Liver (tissue), 8 donors: ENCODE measurements at regions not wholly inside any gene's neighbourhood (a gene's known extent, or its start where the extent isn't known, plus 50 kb on each side); places are given as distances from the start of the nearest gene placed in this dataset.

Source experiments
- DNase-seq: peaks from one replicate; pipeline ENCODE4 v3.0.0-alpha.2; 2017; ENCODE audit warnings: low spot score
- H3K27ac ChIP-seq, 2 donors: one replicate each; pipeline ENCODE4 v1.7.0; 2013; ENCODE audit warnings: inconsistent platforms in 2 of 2, low read length in 2 of 2, control low read depth in 1 of 2, low read depth in 1 of 2, mild to moderate bottlenecking in 1 of 2
- H3K27me3 ChIP-seq, 4 donors: one replicate each; pipeline versions ENCODE4 v1.6.1 to v1.7.0; 2013; ENCODE audit warnings: low read length in 3 of 4, inconsistent platforms in 1 of 4, mild to moderate bottlenecking in 1 of 4, moderate library complexity in 1 of 4; ENCODE audit not compliant: control insufficient read depth in 4 of 4, insufficient read depth in 4 of 4
- H3K36me3 ChIP-seq, 4 donors: one replicate each; pipeline versions ENCODE4 v1.6.1 to v1.7.0; 2013; ENCODE audit warnings: low read length in 3 of 4, mild to moderate bottlenecking in 3 of 4, low read depth in 1 of 4, moderate library complexity in 1 of 4; ENCODE audit not compliant: control insufficient read depth in 4 of 4, insufficient read depth in 3 of 4
- H3K4me1 ChIP-seq, 4 donors: one replicate each; pipeline versions ENCODE4 v1.6.1 to v1.7.0; 2013; ENCODE audit warnings: low read length in 3 of 4, mild to moderate bottlenecking in 3 of 4, moderate library complexity in 1 of 4; ENCODE audit not compliant: control insufficient read depth in 4 of 4, insufficient read depth in 4 of 4
- H3K4me3 ChIP-seq, 3 donors: one replicate each; pipeline versions ENCODE4 v1.6.1 to v1.7.0; 2013; ENCODE audit warnings: low read length in 3 of 3, control low read depth in 1 of 3, low read depth in 1 of 3, mild to moderate bottlenecking in 1 of 3
- H3K9ac ChIP-seq, 2 donors: one replicate each; pipeline ENCODE4 v1.7.0; 2013; ENCODE audit warnings: low read length in 2 of 2, mild to moderate bottlenecking in 2 of 2, moderate library complexity in 2 of 2, control low read depth in 1 of 2, low read depth in 1 of 2
- H3K9me3 ChIP-seq, 4 donors: one replicate each; pipeline versions ENCODE4 v1.6.1 to v1.7.0; 2013; ENCODE audit warnings: low read length in 3 of 4; ENCODE audit not compliant: control insufficient read depth in 4 of 4
- ATF3 ChIP-seq: IDR thresholded peaks from 2 replicates; pipeline ENCODE4 v1.6.1; 2016; ENCODE audit warnings: antibody characterized with exemption
- CTCF ChIP-seq: fragments of 150-350 bp; IDR thresholded peaks from 2 replicates; pipeline ENCODE4 v1.5.1; 2017; ENCODE audit warnings: improper control_type of control experiment, low read depth, low read length; ENCODE audit not compliant: missing input control
- EGR1 ChIP-seq, 2 donors: IDR thresholded peaks; 2 replicates each; pipeline ENCODE4 v1.6.1; 2016 to 2018; ENCODE audit warnings: antibody characterized with exemption in 2 of 2, low read depth in 2 of 2
- FOXA1 ChIP-seq: IDR thresholded peaks from 2 replicates; pipeline ENCODE4 v1.6.1; 2016; ENCODE audit warnings: antibody characterized with exemption
- FOXA2 ChIP-seq: IDR thresholded peaks from 2 replicates; pipeline ENCODE4 v1.6.1; 2016; ENCODE audit warnings: antibody characterized with exemption
- GABPA ChIP-seq, 2 donors: IDR thresholded peaks in 1 of 2; conservative IDR thresholded peaks in 1 of 2; 2 replicates each; pipeline ENCODE4 v1.6.1; 2016; ENCODE audit warnings: antibody characterized with exemption in 2 of 2, mild to moderate bottlenecking in 1 of 2, moderate library complexity in 1 of 2
- HNF4A ChIP-seq, 2 donors: conservative IDR thresholded peaks; 2 replicates each; pipeline ENCODE4 v1.6.1; 2016; ENCODE audit warnings: antibody characterized with exemption in 2 of 2, mild to moderate bottlenecking in 2 of 2
- HNF4G ChIP-seq: IDR thresholded peaks from 2 replicates; pipeline ENCODE4 v1.6.1; 2016; ENCODE audit warnings: antibody characterized with exemption
- JUND ChIP-seq, 2 donors: IDR thresholded peaks; 2 replicates each; pipeline ENCODE4 v1.6.1; 2016; ENCODE audit warnings: antibody characterized with exemption in 2 of 2
- MAX ChIP-seq: IDR thresholded peaks from 2 replicates; pipeline ENCODE4 v1.6.1; 2016; ENCODE audit warnings: antibody characterized with exemption
- NR2F2 ChIP-seq: IDR thresholded peaks from 2 replicates; pipeline ENCODE4 v1.6.1; 2016; ENCODE audit warnings: antibody characterized with exemption
- RAD21 ChIP-seq, 2 donors: IDR thresholded peaks; 2 replicates each; pipeline ENCODE4 v1.6.1; 2016; ENCODE audit warnings: antibody characterized with exemption in 2 of 2, mild to moderate bottlenecking in 2 of 2
- REST ChIP-seq: IDR thresholded peaks from 2 replicates; pipeline ENCODE4 v1.6.1; 2016; ENCODE audit warnings: antibody characterized with exemption, mild to moderate bottlenecking
- RXRA ChIP-seq, 2 donors: IDR thresholded peaks; 2 replicates each; pipeline ENCODE4 v1.6.1; 2017 to 2018; ENCODE audit warnings: antibody characterized with exemption in 2 of 2, mild to moderate bottlenecking in 1 of 2
- SP1 ChIP-seq: IDR thresholded peaks from 2 replicates; pipeline ENCODE4 v1.6.1; 2018; ENCODE audit warnings: antibody characterized with exemption, mild to moderate bottlenecking
- TAF1 ChIP-seq: conservative IDR thresholded peaks from 2 replicates; pipeline ENCODE4 v1.6.1; 2016; ENCODE audit warnings: antibody characterized with exemption, mild to moderate bottlenecking
- YY1 ChIP-seq: IDR thresholded peaks from 2 replicates; pipeline ENCODE4 v1.6.1; 2016; ENCODE audit warnings: antibody characterized with exemption, mild to moderate bottlenecking
- ZBTB33 ChIP-seq: IDR thresholded peaks from 2 replicates; pipeline ENCODE4 v1.6.1; 2016; ENCODE audit warnings: antibody characterized with exemption
- WGBS: extraction: QIAGEN DNeasy Blood & Tissue Kit; methylation state at CpG from one replicate; pipeline ENCODE4 v1.1.7; 2013; 5-methylcytosine and 5-hydroxymethylcytosine counted together
- donor health status: healthy.
- donor health status: healthy.
- donor health status: healthy.
- donor health status: healthy.
- donor health status: healthy.

GRCh38 chr4:66197451-66197850 is 527.2 kb upstream of the EPHA5 start:
- WGBS: 13% methylated on average over 1 of the region's 1 CpG
- TF ChIP-seq REST (no peak), HNF4G (no peak), EGR1 (IDR thresholded peaks at IDR 0.05; ENCODE audit: low read depth in 2 of 2) (no peak), YY1 (no peak), RAD21 (IDR thresholded peaks at IDR 0.05) (no peak), RXRA (IDR thresholded peaks at IDR 0.05) (no peak), FOXA2 (no peak), ZBTB33 (no peak)
- no peaks in the 10 kb centered on the region for H3K27me3 ChIP-seq
- H3K9ac ChIP-seq: no peak overlapping the region
- no peaks in the 10 kb centered on the region for H3K4me1 ChIP-seq
- no peak overlapping the region for H3K4me3 ChIP-seq
- H3K9me3 ChIP-seq: no peaks in the 10 kb centered on the region
- H3K27ac ChIP-seq: no peak overlapping the region
- no peak for DNase-seq
- H3K36me3 ChIP-seq: no peaks in the 10 kb centered on the region

GRCh38 chr4:66193487-66193886 is 523.2 kb upstream of the EPHA5 start:
- Histone ChIP-seq H3K9ac (no peak overlapping the region), H3K9me3 (no peaks in the 10 kb centered on the region), H3K36me3 (no peaks in the 10 kb centered on the region), H3K27ac (no peak overlapping the region), H3K4me3 (no peak overlapping the region), H3K4me1 (no peaks in the 10 kb centered on the region), H3K27me3 (no peaks in the 10 kb centered on the region)
- DNase-seq: no peak
- WGBS: 79% methylated on average over 1 of the region's 1 CpG
- no peak for TF ChIP-seq FOXA1
- no peak for TF ChIP-seq NR2F2
- no peak for TF ChIP-seq CTCF
- TF ChIP-seq SP1: no peak
- no peak for TF ChIP-seq JUND (IDR thresholded peaks at IDR 0.05)
- TF ChIP-seq MAX: no peak
- no peak for TF ChIP-seq FOXA2
- TF ChIP-seq RXRA (IDR thresholded peaks at IDR 0.05): no peak
- TF ChIP-seq HNF4A (conservative IDR thresholded peaks at IDR 0.05): no peak
- no peak for TF ChIP-seq ATF3
- no peak for TF ChIP-seq TAF1
- no peak for TF ChIP-seq RAD21 (IDR thresholded peaks at IDR 0.05)
- TF ChIP-seq HNF4G: no peak
- TF ChIP-seq YY1: no peak
- no peak for TF ChIP-seq GABPA (IDR thresholded peaks at IDR 0.05 in 1 of 2, conservative IDR thresholded peaks at IDR 0.05 in 1 of 2)
